ENCODE measurements at regions not wholly inside any gene's neighbourhood (a gene's known extent, or its start where the extent isn't known, plus 50 kb on each side); places are given as distances from the start of the nearest gene placed in this dataset.

DNA sequence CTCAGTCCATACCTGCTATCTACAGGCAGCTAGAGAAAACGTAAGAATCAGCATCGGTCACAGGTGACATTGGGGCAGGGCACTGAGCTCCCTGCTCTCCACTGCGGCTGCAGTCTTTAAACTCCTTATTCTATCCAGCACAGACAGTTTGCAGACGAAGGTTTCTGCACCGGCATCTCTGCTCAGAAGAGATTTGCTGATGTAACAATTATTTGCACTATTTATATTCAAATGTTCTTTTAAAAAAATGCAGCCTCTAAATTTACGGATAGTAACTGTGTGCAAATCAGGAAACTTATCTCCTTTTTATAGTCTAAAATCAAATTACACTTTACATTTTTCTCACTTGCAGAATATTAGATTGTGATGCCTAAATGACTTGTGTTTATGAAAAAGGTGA is 671.0 kb downstream of the VRK1 start:
- H3K4me3 ChIP-seq (ENCODE audit: insufficient read length, low read depth), result no peak overlapping the region
- DNase-seq (ENCODE audit: low read depth, low spot score), result no peak
- no peak overlapping the region for H3K9ac ChIP-seq (ENCODE audit: insufficient read length, low read depth)
- H3K4me1 ChIP-seq (ENCODE audit: insufficient read depth, insufficient read length), result no peaks in the 10 kb centered on the region
- TF ChIP-seq SUZ12 (IDR thresholded peaks at IDR 0.05; ENCODE audit: extremely low read depth, insufficient read depth, insufficient read length) (no peak), YY1 (IDR thresholded peaks at IDR 0.05; ENCODE audit: insufficient read depth, insufficient read length) (no peak), ZNF274 (IDR thresholded peaks at IDR 0.05; ENCODE audit: low read depth, low read length) (no peak)
- H3K36me3 ChIP-seq (ENCODE audit: insufficient read depth, insufficient read length, low read length), result no peaks in the 10 kb centered on the region
- H3K9me3 ChIP-seq (ENCODE audit: insufficient read depth, low read length), result no peaks in the 10 kb centered on the region
- H3K27me3 ChIP-seq (ENCODE audit: insufficient read depth, insufficient read length), result no peaks in the 10 kb centered on the region

GRCh38 chr14:97477353-97477752 is 680.2 kb downstream of the VRK1 start:
- Histone ChIP-seq H3K9me3 (ENCODE audit: insufficient read depth, low read length) (no peaks in the 10 kb centered on the region), H3K4me1 (ENCODE audit: insufficient read depth, insufficient read length) (no peaks in the 10 kb centered on the region)

DNA sequence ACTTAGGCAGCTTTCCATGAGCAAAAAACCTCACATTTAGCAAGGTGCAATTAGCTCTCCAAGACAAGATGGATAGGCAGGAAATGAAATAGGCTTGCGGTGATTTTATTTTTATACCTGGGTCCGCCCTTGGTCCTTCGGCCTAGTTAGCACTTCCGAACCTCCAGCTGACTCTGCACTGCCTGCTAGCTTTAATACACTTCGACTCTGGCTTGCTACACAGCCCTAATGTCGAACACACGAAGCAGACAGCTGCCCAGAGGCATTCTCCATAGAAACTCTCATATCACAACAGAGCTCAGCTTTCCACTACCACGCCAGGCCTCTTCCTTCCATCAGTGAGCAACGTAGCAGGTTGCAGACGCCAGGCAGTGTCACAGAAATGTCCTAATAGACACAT is 688.0 kb downstream of the VRK1 start:
- Histone ChIP-seq H3K4me1 (ENCODE audit: insufficient read depth, insufficient read length) (no peaks in the 10 kb centered on the region), H3K36me3 (ENCODE audit: insufficient read depth, insufficient read length, low read length) (no peaks in the 10 kb centered on the region), H3K9ac (ENCODE audit: insufficient read length, low read depth) (no peak overlapping the region), H3K9me3 (ENCODE audit: insufficient read depth, low read length) (no peaks in the 10 kb centered on the region), H3K4me3 (ENCODE audit: insufficient read length, low read depth) (no peak overlapping the region), H3K27me3 (ENCODE audit: insufficient read depth, insufficient read length) (no peaks in the 10 kb centered on the region)
- no peak for DNase-seq (ENCODE audit: low read depth, low spot score)
- TF ChIP-seq ZNF274 (IDR thresholded peaks at IDR 0.05; ENCODE audit: low read depth, low read length) (no peak), YY1 (IDR thresholded peaks at IDR 0.05; ENCODE audit: insufficient read depth, insufficient read length) (no peak), SUZ12 (IDR thresholded peaks at IDR 0.05; ENCODE audit: extremely low read depth, insufficient read depth, insufficient read length) (no peak)

More at GRCh38 chr14:97477353-97477752, 680.2 kb downstream of the VRK1 start:
- Histone ChIP-seq H3K9ac (ENCODE audit: insufficient read length, low read depth) (no peak overlapping the region), H3K4me3 (ENCODE audit: insufficient read length, low read depth) (no peak overlapping the region), H3K27me3 (ENCODE audit: insufficient read depth, insufficient read length) (no peaks in the 10 kb centered on the region), H3K36me3 (ENCODE audit: insufficient read depth, insufficient read length, low read length) (no peaks in the 10 kb centered on the region)
- TF ChIP-seq YY1 (IDR thresholded peaks at IDR 0.05; ENCODE audit: insufficient read depth, insufficient read length) (no peak), SUZ12 (IDR thresholded peaks at IDR 0.05; ENCODE audit: extremely low read depth, insufficient read depth, insufficient read length) (no peak), ZNF274 (IDR thresholded peaks at IDR 0.05; ENCODE audit: low read depth, low read length) (no peak)
- DNase-seq (ENCODE audit: low read depth, low spot score), result no peak

GRCh38 chr14:97486601-97487120 is 689.5 kb downstream of the VRK1 start:
- no peak overlapping the region for H3K9ac ChIP-seq (ENCODE audit: insufficient read length, low read depth)
- DNase-seq (ENCODE audit: low read depth, low spot score), result no peak
- H3K27me3 ChIP-seq (ENCODE audit: insufficient read depth, insufficient read length), result no peaks in the 10 kb centered on the region
- no peaks in the 10 kb centered on the region for H3K36me3 ChIP-seq (ENCODE audit: insufficient read depth, insufficient read length, low read length)
- no peak overlapping the region for H3K4me3 ChIP-seq (ENCODE audit: insufficient read length, low read depth)
- no peaks in the 10 kb centered on the region for H3K4me1 ChIP-seq (ENCODE audit: insufficient read depth, insufficient read length)
- H3K9me3 ChIP-seq (ENCODE audit: insufficient read depth, low read length), result no peaks in the 10 kb centered on the region
- TF ChIP-seq YY1 (IDR thresholded peaks at IDR 0.05; ENCODE audit: insufficient read depth, insufficient read length) (no peak), ZNF274 (IDR thresholded peaks at IDR 0.05; ENCODE audit: low read depth, low read length) (no peak), SUZ12 (IDR thresholded peaks at IDR 0.05; ENCODE audit: extremely low read depth, insufficient read depth, insufficient read length) (no peak)

GRCh38 chr14:97489750-97490149 is 692.6 kb downstream of the VRK1 start:
- Histone ChIP-seq H3K9me3 (ENCODE audit: insufficient read depth, low read length) (no peaks in the 10 kb centered on the region), H3K27me3 (ENCODE audit: insufficient read depth, insufficient read length) (no peaks in the 10 kb centered on the region), H3K36me3 (ENCODE audit: insufficient read depth, insufficient read length, low read length) (no peaks in the 10 kb centered on the region), H3K4me3 (ENCODE audit: insufficient read length, low read depth) (no peak overlapping the region), H3K9ac (ENCODE audit: insufficient read length, low read depth) (no peak overlapping the region), H3K4me1 (ENCODE audit: insufficient read depth, insufficient read length) (no peaks in the 10 kb centered on the region)
- TF ChIP-seq YY1 (IDR thresholded peaks at IDR 0.05; ENCODE audit: insufficient read depth, insufficient read length), result no peak
- no peak for TF ChIP-seq SUZ12 (IDR thresholded peaks at IDR 0.05; ENCODE audit: extremely low read depth, insufficient read depth, insufficient read length)
- no peak for TF ChIP-seq ZNF274 (IDR thresholded peaks at IDR 0.05; ENCODE audit: low read depth, low read length)
- no peak for DNase-seq (ENCODE audit: low read depth, low spot score)

DNA sequence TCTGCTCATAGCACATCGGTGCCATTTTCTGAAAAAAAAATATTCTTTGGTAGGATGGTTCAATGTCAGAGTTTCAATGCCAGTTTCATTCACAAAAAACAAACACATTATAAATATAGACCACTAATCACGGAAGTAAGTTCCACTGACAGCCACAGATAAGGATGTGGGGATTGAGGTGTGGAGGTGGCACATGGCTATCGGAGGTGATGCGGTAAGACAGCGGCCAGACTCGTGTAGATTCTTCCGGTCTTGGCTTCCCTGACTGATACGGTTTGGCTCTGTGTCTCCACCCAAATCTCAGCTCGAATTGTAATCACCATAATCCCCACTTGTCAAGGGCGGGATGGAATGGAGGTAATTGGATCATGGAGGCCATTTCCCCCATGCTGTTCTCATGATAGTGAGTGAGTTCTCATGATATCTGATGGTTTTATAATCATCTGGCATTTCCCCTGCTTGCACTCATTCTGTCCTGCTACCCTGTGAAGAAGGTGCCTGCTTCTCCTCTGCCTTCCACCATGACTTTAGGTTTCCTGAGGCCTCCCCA is 693.4 kb downstream of the VRK1 start:
- Histone ChIP-seq H3K9ac (ENCODE audit: insufficient read length, low read depth) (no peak overlapping the region), H3K4me3 (ENCODE audit: insufficient read length, low read depth) (no peak overlapping the region), H3K27me3 (ENCODE audit: insufficient read depth, insufficient read length) (no peaks in the 10 kb centered on the region), H3K4me1 (ENCODE audit: insufficient read depth, insufficient read length) (no peaks in the 10 kb centered on the region), H3K9me3 (ENCODE audit: insufficient read depth, low read length) (no peaks in the 10 kb centered on the region), H3K36me3 (ENCODE audit: insufficient read depth, insufficient read length, low read length) (no peaks in the 10 kb centered on the region)
- TF ChIP-seq YY1 (IDR thresholded peaks at IDR 0.05; ENCODE audit: insufficient read depth, insufficient read length) (no peak), SUZ12 (IDR thresholded peaks at IDR 0.05; ENCODE audit: extremely low read depth, insufficient read depth, insufficient read length) (no peak), ZNF274 (IDR thresholded peaks at IDR 0.05; ENCODE audit: low read depth, low read length) (no peak)
- DNase-seq (ENCODE audit: low read depth, low spot score), result no peak

DNA sequence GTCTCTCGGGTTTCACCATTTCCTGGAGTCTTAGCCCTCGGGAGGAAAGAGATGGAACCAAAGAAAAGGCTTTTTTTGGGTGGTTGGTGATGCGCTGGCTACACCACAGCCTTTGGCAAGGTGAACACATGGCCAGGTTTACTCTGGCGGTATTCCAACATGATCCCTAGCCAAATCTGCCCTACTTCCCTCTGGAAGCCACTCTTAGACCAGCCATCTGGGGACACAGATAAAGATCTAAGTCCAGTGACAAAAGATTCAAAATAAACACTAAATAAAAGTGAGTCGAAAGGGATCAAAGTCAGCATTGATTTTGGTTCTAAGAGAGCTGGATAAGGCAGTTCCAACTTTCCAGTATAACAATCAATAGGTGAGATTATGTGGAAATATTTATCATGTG is 694.5 kb downstream of the VRK1 start:
- no peak for DNase-seq (ENCODE audit: low read depth, low spot score)

More for the DNA sequence above, 694.5 kb downstream of the VRK1 start:
- H3K4me1 ChIP-seq (ENCODE audit: insufficient read depth, insufficient read length), result no peaks in the 10 kb centered on the region
- H3K36me3 ChIP-seq (ENCODE audit: insufficient read depth, insufficient read length, low read length), result no peaks in the 10 kb centered on the region
- TF ChIP-seq YY1 (IDR thresholded peaks at IDR 0.05; ENCODE audit: insufficient read depth, insufficient read length) (no peak), SUZ12 (IDR thresholded peaks at IDR 0.05; ENCODE audit: extremely low read depth, insufficient read depth, insufficient read length) (no peak), ZNF274 (IDR thresholded peaks at IDR 0.05; ENCODE audit: low read depth, low read length) (no peak)
- no peaks in the 10 kb centered on the region for H3K9me3 ChIP-seq (ENCODE audit: insufficient read depth, low read length)
- no peak overlapping the region for H3K4me3 ChIP-seq (ENCODE audit: insufficient read length, low read depth)
- H3K27me3 ChIP-seq (ENCODE audit: insufficient read depth, insufficient read length), result no peaks in the 10 kb centered on the region
- H3K9ac ChIP-seq (ENCODE audit: insufficient read length, low read depth), result no peak overlapping the region
